GM12864 (cell line): ENCODE measurements at regions not wholly inside any gene's neighbourhood (a gene's known extent, or its start where the extent isn't known, plus 50 kb on each side); places are given as distances from the start of the nearest gene placed in this dataset.
"Not testable (repeated sequence)": the region's sequence is repeated elsewhere in the genome, so short reads cannot be mapped to it uniquely, and the experiment has no call there.

Experiments
- DNase-seq: peaks from one replicate; pipeline ENCODE4 v3.0.0-alpha.2; 2011; ENCODE audit warnings: low read depth
- H3K4me3 ChIP-seq: 2 replicates; pipeline ENCODE4 v1.5.1; 2011; ENCODE audit warnings: mild to moderate bottlenecking, low read depth, low read length, control low read depth
- CTCF ChIP-seq: IDR thresholded peaks from 2 replicates; pipeline ENCODE4 v1.5.1; 2011; ENCODE audit warnings: low read depth, mild to moderate bottlenecking, moderate library complexity, low read length, control low read depth, inconsistent platforms; ENCODE audit errors: missing control alignments

- DNase-seq: no peak
- TF ChIP-seq CTCF: no peak
- H3K4me3 ChIP-seq: no peak overlapping the region
Measured at GRCh38 chr21:16117331-16117730, 387.5 kb downstream of the USP25 start.

GRCh38 chr21:16117851-16118590, 388.2 kb downstream of the USP25 start:
- TF ChIP-seq CTCF: no peak
- DNase-seq: no peak
- H3K4me3 ChIP-seq: no peak overlapping the region

GRCh38 chr21:16124378-16125138, 394.8 kb downstream of the USP25 start:
- no peak for DNase-seq
- no peak overlapping the region for H3K4me3 ChIP-seq
- TF ChIP-seq CTCF: no peak

GRCh38 chr21:16125274-16125673, 395.5 kb downstream of the USP25 start:
- DNase-seq: no peak
- no peak overlapping the region for H3K4me3 ChIP-seq
- TF ChIP-seq CTCF: no peak

- not testable (repeated sequence) for DNase-seq, H3K4me3 ChIP-seq
Measured at GRCh38 chr21:16132453-16132852, 402.7 kb downstream of the USP25 start.

- TF ChIP-seq CTCF: no peak
Measured at GRCh38 chr21:16133248-16133647, 403.5 kb downstream of the USP25 start.

GRCh38 chr21:16134134-16134533, 404.4 kb downstream of the USP25 start:
- DNase-seq: no peak
- no peak overlapping the region for H3K4me3 ChIP-seq
- TF ChIP-seq CTCF: no peak

More at GRCh38 chr21:16133248-16133647, 403.5 kb downstream of the USP25 start:
- DNase-seq: no peak
- H3K4me3 ChIP-seq: no peak overlapping the region
